Cardiac muscle cell (in vitro differentiated cells and primary cell): ENCODE measurements at regions not wholly inside any gene's neighbourhood (a gene's known extent, or its start where the extent isn't known, plus 50 kb on each side); places are given as distances from the start of the nearest gene placed in this dataset.

Experiments
- DNase-seq, 2 donors: peaks; one replicate each; pipeline versions ENCODE4 v3.0.0 to v3.0.0-alpha.2; 2010 to 2017; ENCODE audit warnings: low read depth in 1 of 2, low spot score in 1 of 2
- H3K27ac ChIP-seq: fragments of 200-600 bp; sonication (generic); 2 replicates; pipeline ENCODE4 v1.5.1; 2016
- H3K27me3 ChIP-seq: fragments of 200-600 bp; sonication (generic); 2 replicates; pipeline ENCODE4 v1.6.0; 2016; ENCODE audit warnings: control low read depth
- H3K36me3 ChIP-seq: fragments of 200-600 bp; sonication (generic); 2 replicates; pipeline ENCODE4 v1.5.1; 2016; ENCODE audit warnings: control low read depth
- H3K4me1 ChIP-seq: fragments of 200-600 bp; sonication (generic); 2 replicates; pipeline ENCODE4 v1.8.1; 2017; ENCODE audit warnings: low read depth, mild to moderate bottlenecking, mixed run types
- H3K4me3 ChIP-seq: fragments of 200-600 bp; sonication (generic); 2 replicates; pipeline ENCODE4 v1.5.1; 2016; ENCODE audit warnings: mild to moderate bottlenecking
- H3K9me3 ChIP-seq: fragments of 200-600 bp; sonication (generic); 2 replicates; pipeline ENCODE4 v1.5.1; 2017; ENCODE audit warnings: low read depth, mild to moderate bottlenecking, control low read depth
- CTCF ChIP-seq: IDR thresholded peaks from 2 replicates; pipeline ENCODE4 v1.5.1; 2012; ENCODE audit warnings: low read depth, mild to moderate bottlenecking, low read length

- H3K4me1 ChIP-seq = peaks cover 6% of the 10 kb centered on the region
- no peak for TF ChIP-seq CTCF
- no peaks in the 10 kb centered on the region for H3K36me3 ChIP-seq
- H3K27ac ChIP-seq = no peak overlapping the region
- no peak for DNase-seq
- no peak overlapping the region for H3K4me3 ChIP-seq
- no peaks in the 10 kb centered on the region for H3K27me3 ChIP-seq
- no peaks in the 10 kb centered on the region for H3K9me3 ChIP-seq
These were observed 58.7 kb downstream of the OTOR start for GRCh38 chr20:16806886-16807285.

GRCh38 chr20:16808796-16809195 is 60.6 kb downstream of the OTOR start:
- no peak for TF ChIP-seq CTCF
- H3K36me3 ChIP-seq = no peaks in the 10 kb centered on the region

GRCh38 chr20:16810216-16810615 is 62.1 kb downstream of the OTOR start:
- DNase-seq = no peak
- Histone ChIP-seq H3K4me3 (no peak overlapping the region), H3K27me3 (no peaks in the 10 kb centered on the region), H3K27ac (no peak overlapping the region), H3K9me3 (no peaks in the 10 kb centered on the region), H3K36me3 (no peaks in the 10 kb centered on the region), H3K4me1 (peaks cover 6% of the 10 kb centered on the region)
- no peak for TF ChIP-seq CTCF

More at GRCh38 chr20:16808796-16809195, 60.6 kb downstream of the OTOR start:
- Histone ChIP-seq H3K27ac (no peak overlapping the region), H3K4me3 (no peak overlapping the region), H3K27me3 (no peaks in the 10 kb centered on the region), H3K9me3 (no peaks in the 10 kb centered on the region), H3K4me1 (peaks cover 6% of the 10 kb centered on the region)
- DNase-seq = no peak

GRCh38 chr20:16816192-16816591 is 68.0 kb downstream of the OTOR start:
- no peak overlapping the region for H3K27ac ChIP-seq
- H3K36me3 ChIP-seq = no peaks in the 10 kb centered on the region
- H3K27me3 ChIP-seq = no peaks in the 10 kb centered on the region
- no peak for DNase-seq
- TF ChIP-seq CTCF = no peak
- no peaks in the 10 kb centered on the region for H3K9me3 ChIP-seq
- H3K4me3 ChIP-seq = no peak overlapping the region
- H3K4me1 ChIP-seq = no peaks in the 10 kb centered on the region

- Histone ChIP-seq H3K36me3 (no peaks in the 10 kb centered on the region), H3K9me3 (no peaks in the 10 kb centered on the region), H3K27ac (no peak overlapping the region), H3K27me3 (no peaks in the 10 kb centered on the region), H3K4me1 (no peaks in the 10 kb centered on the region), H3K4me3 (no peak overlapping the region)
- no peak for TF ChIP-seq CTCF
- DNase-seq = no peak
These were observed 71.3 kb downstream of the OTOR start for GRCh38 chr20:16819483-16819882.
